Stimulated activated CD8-positive, alpha-beta memory T cell treated with anti-CD3 and anti-CD28 coated beads, Interleukin-15, amount 100 ng/mL, for 24 hours (primary cell): ENCODE measurements at regions not wholly inside any gene's neighbourhood (a gene's known extent, or its start where the extent isn't known, plus 50 kb on each side); places are given as distances from the start of the nearest gene placed in this dataset.

Source experiments
- DNase-seq: peaks from one replicate; pipeline ENCODE4 v3.0.0-alpha.2; 2020; ENCODE audit warnings: low read depth

DNA sequence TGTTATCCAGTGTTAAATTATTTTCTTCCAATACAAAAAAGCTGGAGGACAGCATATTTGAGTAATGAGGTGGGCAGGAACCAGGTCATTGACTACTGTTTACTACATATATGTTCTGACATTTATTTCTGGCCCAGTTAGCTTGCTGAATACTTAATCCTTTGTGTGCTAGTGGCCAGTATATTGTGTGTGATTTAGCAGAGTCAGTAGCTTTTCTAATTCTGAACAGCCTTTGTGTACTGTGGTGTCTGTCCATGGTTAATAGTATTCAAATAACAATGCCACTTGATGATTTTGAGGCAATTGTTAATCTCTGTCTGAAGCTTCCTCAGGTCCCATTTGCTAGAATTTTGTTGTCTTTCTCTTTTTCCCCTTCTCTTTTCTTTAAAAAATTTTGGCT is 286.5 kb upstream of the E2F7 start:
- DNase-seq: no peak

- DNase-seq: no peak
Measured at GRCh38 chr12:77349689-77350370, 284.5 kb upstream of the E2F7 start.

GRCh38 chr12:77347017-77347416 is 281.6 kb upstream of the E2F7 start:
- DNase-seq: no peak

GRCh38 chr12:77345336-77345735 is 280.0 kb upstream of the E2F7 start:
- no peak for DNase-seq

GRCh38 chr12:77344651-77345050 is 279.3 kb upstream of the E2F7 start:
- DNase-seq: no peak

DNA sequence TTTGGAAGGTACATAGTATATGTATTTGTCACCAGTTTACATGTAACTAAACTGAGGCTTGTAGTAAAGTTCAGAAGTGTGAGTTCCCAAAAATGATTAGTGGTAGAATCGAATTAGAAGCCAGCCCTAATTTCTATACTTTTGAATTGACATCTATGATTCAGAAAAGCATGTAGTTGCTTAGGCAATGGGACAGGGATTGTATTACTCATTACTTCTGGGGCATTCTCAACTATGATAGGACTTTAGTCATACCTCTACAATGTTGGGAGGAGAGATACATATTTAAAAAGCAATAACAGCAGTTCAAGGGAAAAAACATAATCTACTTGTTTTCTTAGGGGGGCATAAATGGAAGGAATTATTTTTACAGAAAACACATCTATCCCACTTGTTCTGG is 277.9 kb upstream of the E2F7 start:
- no peak for DNase-seq

GRCh38 chr12:77342253-77342652 is 276.9 kb upstream of the E2F7 start:
- DNase-seq: no peak

- DNase-seq: no peak
Measured at GRCh38 chr12:77339610-77340009, 274.2 kb upstream of the E2F7 start.

GRCh38 chr12:77337362-77337761 is 272.0 kb upstream of the E2F7 start:
- no peak for DNase-seq

DNA sequence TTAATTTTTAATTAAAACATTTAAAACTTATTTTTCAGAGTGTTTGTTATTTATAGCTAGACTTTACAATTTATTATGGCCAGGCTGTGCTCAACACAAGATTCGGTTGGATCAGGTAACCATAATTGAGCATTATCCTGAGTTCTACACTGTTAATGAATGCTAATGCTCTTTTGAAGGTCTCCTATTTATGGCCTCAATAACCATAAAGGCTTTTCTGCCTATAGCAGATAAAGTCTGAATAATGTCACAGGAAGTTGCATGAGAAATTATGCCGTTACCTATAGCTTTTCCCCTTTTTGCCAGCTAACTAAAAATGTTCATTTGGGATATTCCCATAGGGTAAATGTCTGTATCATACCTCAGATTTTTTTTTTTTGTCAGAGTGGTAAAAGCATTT is 269.4 kb upstream of the E2F7 start:
- no peak for DNase-seq

DNA sequence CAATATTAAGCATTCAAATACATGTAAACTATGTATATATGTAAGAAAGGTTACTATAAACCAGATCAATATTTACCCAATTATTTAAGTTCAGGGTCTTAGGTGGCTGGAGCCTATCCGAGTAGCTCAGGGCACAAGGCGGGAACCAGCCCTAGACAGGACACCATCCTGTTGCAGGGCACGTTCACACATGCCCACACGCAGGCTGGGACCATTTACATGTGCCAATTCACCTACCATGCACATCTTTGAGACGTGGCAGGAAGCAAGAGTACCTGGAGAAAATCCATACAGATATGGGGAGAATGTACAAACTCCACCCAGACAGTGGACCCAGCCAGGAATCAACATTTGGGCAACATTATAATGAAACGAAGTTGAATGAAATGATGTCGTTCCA is 263.0 kb upstream of the E2F7 start:
- no peak for DNase-seq

GRCh38 chr12:77325511-77326236 is 260.3 kb upstream of the E2F7 start:
- DNase-seq: no peak

DNA sequence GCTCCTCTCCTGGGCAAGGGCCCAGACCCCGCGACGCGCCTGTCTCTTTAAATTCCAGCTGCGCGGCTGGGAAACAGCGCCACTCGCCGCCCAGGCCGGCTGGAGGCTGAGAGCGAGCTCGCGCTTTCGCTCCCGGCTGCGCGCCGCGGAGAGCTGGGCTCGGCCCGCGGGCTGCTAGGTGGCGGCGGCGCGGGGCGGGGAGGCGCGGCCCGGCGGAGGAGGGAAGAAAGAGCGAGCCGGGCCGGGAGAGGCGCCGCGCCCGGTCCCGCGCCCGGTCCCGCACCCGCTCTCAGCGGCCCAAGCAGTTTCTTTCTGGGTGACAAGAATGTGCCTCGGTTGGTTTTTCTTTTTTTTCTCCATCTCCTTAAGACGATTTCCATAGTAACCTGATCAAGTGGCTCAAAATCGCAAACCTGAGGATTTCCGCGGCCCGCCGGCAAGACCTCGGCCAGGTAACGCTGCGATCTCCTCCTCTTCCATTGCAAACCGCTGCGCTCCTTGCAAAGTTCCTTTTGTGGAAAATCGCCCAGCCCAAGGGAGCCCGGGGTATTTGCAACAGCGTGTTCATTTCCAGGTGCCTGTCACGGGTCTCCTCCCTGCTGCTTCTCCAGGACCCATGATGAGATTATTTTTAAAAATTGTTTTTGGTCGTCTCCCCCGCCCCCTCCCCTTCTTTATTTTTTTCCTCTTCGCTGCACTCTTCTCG is 259.5 kb upstream of the E2F7 start:
- DNase-seq: peak; percentile 2

DNA sequence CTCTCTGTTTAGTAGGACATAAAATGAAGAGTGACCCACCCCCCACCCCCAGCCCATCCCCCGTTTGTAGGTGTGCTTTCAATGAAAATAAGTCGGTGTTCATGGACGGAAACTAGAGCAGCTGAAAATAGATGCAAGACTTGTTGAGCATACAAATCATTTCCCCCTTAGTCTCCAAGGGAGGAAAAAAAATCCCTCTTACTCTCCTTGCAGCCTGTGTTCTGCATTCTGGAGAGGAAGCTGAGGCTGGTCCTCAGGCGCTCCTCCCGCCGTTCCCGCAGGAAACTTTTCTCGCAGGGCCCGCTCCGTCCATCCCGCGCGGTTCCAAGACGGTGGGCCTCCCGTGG is 259.0 kb upstream of the E2F7 start:
- no peak for DNase-seq

GRCh38 chr12:77323788-77324415 is 258.5 kb upstream of the E2F7 start:
- DNase-seq: no peak

- DNase-seq: no peak
Measured at GRCh38 chr12:77319166-77319565, 253.8 kb upstream of the E2F7 start.

DNA sequence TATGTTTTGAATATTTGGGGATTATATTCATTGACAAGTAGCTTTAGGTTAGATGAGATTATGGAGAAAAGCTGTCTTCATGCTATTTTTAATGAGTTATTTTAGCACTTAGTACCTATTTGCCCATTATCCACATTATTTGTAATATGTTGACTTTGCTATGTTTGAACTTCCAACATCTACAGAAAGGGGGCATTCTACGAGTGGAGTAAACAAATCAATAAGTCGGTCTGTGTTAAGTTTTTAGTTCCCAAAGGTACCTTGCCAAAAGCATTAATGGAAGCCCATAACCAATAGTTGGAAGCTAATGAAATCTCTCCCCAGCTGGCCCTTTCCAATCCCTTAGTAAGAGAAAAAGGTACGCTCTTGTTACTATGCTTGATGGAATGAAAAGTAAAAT is 250.0 kb upstream of the E2F7 start:
- no peak for DNase-seq

DNA sequence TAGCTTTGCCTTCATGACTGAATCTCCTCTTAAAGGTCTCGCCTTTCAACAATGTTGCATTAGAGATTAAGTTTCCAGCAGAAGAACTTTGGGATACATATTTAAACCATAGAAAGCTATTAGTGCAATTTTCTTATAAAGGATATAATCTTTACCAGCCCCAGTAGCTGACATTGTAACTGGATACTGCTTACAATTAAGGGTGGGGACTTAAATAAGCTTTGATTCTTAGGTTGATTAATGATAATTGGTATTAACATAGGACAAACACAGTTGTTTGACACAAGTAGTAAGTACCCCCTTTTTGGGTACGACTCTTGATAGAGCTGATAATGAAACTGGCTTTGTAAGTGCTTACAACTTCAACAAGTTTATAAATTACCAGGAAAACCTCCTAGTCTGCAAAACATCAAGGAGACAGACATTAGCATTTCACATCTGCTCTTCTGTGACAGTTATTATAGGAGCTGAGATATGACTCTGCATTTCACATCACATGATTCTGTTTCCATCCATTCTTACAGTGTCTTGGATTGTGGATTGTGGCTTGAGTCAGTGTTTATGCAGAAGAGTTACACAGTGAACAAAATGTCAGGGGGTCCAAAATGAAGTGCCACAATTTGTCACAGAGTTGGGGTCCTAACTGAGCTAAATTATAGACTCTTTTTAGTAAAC is 249.1 kb upstream of the E2F7 start:
- no peak for DNase-seq

GRCh38 chr12:77308056-77308455 is 242.7 kb upstream of the E2F7 start:
- no peak for DNase-seq

DNA sequence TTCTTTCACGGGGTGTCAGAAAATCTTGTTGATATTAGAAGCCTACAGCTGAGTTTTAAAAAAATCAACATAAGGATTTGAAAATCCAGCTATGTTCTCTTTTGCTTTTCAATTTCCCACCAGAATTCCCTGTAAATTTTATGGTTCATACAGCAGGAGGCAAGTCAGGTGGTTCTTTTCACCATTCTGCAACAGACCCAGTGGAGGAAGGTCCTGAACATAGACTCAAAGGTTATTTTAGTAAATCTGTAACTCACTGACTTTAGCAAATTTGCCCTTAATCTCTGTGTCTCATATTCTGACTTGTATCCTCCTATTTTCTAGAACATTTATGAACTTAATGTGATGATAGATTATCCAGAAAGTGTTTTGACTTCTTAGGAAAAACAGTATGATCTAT is 235.4 kb upstream of the E2F7 start:
- DNase-seq: no peak

DNA sequence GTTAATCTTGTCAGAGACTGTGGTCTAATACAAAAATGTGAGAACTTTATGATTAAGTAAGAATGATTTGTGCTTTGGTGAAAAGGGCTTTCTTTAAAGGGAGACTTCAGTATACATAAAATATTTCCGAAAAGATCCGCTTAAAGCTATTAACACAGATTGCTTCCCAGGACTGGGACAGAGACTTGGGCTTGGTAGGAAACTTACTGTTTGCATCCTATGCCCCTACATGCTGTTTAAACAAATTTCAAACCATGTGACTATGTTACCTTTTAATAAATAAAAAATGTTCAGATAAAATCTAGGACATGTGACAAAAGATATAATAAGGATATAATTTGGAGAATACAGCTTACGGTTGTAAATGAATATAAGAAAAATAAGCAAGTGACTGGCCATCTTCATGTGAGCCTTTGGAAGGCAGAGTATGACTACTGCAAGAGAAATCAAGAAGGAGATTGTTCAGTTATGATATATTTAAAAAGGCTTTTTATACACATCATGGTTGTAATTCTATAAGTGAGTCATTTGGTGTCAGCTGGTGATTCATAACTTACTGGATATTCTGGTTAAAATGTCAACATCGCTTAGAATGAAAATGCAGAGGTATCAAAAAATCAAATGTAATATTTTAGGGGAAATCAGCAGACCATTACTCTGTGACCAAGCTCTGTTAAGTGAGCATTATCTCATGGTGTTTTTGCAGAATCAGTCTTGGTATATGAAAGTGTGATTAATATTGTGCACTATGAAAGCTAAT is 234.7 kb upstream of the E2F7 start:
- no peak for DNase-seq

DNA sequence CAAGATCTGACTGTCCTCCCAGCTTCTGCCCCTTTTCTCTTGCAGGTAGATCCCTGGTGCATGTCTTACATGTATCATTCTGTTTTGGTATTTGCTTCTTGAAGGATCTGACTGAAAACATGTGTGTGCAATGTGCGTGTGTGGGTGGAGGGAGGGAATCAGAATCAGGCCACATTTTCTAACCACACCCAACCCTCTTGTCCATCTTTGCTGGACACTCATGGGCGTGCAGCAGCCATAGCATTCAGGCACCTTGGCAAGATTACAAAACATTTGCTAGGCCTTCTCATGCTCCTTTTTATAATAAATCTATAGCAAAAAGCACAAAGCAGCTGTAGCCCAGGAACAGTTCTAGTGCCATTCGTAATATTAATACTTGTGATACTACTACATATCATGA is 233.6 kb upstream of the E2F7 start:
- no peak for DNase-seq
